ENCODE measurements at regions not wholly inside any gene's neighbourhood (a gene's known extent, or its start where the extent isn't known, plus 50 kb on each side); places are given as distances from the start of the nearest gene placed in this dataset.
"Not testable (repeated sequence)": the region's sequence is repeated elsewhere in the genome, so short reads cannot be mapped to it uniquely, and the experiment has no call there.

- no peaks in the 10 kb centered on the region for H3K4me1 ChIP-seq (ENCODE audit: insufficient read depth, low read length)
- 92% methylated on average over 7 of the region's 7 CpGs for WGBS
- no peaks in the 10 kb centered on the region for H3K27me3 ChIP-seq (ENCODE audit: insufficient read depth, low read length)
- H3K27ac ChIP-seq (ENCODE audit: low read depth, low read length): no peak overlapping the region
- no peak overlapping the region for H3K9ac ChIP-seq (ENCODE audit: low read depth, low read length)
- H3K4me3 ChIP-seq (ENCODE audit: low read length): no peak overlapping the region
- peaks cover 3% of the 10 kb centered on the region; the same call in 1 of the 2 replicates for H3K9me3 ChIP-seq (ENCODE audit: insufficient read depth, low read depth, low read length)
- no peaks in the 10 kb centered on the region for H3K36me3 ChIP-seq (ENCODE audit: insufficient read depth, low read length)
Measured at GRCh38 chr19:31530781-31531180, 181.5 kb upstream of the TSHZ3 start.

GRCh38 chr19:31531326-31531725 is 182.1 kb upstream of the TSHZ3 start:
- no peak overlapping the region for H3K27ac ChIP-seq (ENCODE audit: low read depth, low read length)
- 89% methylated on average over 2 of the region's 2 CpGs for WGBS
- H3K27me3 ChIP-seq (ENCODE audit: insufficient read depth, low read length): no peaks in the 10 kb centered on the region
- H3K9me3 ChIP-seq (ENCODE audit: insufficient read depth, low read depth, low read length): no peaks in the 10 kb centered on the region; the same call in 1 of the 2 replicates
- no peak overlapping the region for H3K4me3 ChIP-seq (ENCODE audit: low read length)
- H3K36me3 ChIP-seq (ENCODE audit: insufficient read depth, low read length): no peaks in the 10 kb centered on the region
- H3K4me1 ChIP-seq (ENCODE audit: insufficient read depth, low read length): no peaks in the 10 kb centered on the region
- no peak overlapping the region for H3K9ac ChIP-seq (ENCODE audit: low read depth, low read length)

- H3K9ac ChIP-seq (ENCODE audit: low read depth, low read length): no peak overlapping the region
- no peak overlapping the region for H3K27ac ChIP-seq (ENCODE audit: low read depth, low read length)
- no peaks in the 10 kb centered on the region for H3K4me1 ChIP-seq (ENCODE audit: insufficient read depth, low read length)
- 96% methylated on average over 8 of the region's 8 CpGs for WGBS
- H3K27me3 ChIP-seq (ENCODE audit: insufficient read depth, low read length): no peaks in the 10 kb centered on the region
- no peaks in the 10 kb centered on the region for H3K36me3 ChIP-seq (ENCODE audit: insufficient read depth, low read length)
- H3K9me3 ChIP-seq (ENCODE audit: insufficient read depth, low read depth, low read length): no peaks in the 10 kb centered on the region
- H3K4me3 ChIP-seq (ENCODE audit: low read length): no peak overlapping the region
Measured at GRCh38 chr19:31532034-31532433, 182.8 kb upstream of the TSHZ3 start.

GRCh38 chr19:31533114-31533513 is 183.9 kb upstream of the TSHZ3 start:
- Histone ChIP-seq H3K4me1 (ENCODE audit: insufficient read depth, low read length) (no peaks in the 10 kb centered on the region), H3K9me3 (ENCODE audit: insufficient read depth, low read depth, low read length) (no peaks in the 10 kb centered on the region), H3K36me3 (ENCODE audit: insufficient read depth, low read length) (no peaks in the 10 kb centered on the region), H3K27ac (ENCODE audit: low read depth, low read length) (no peak overlapping the region), H3K27me3 (ENCODE audit: insufficient read depth, low read length) (no peaks in the 10 kb centered on the region), H3K4me3 (ENCODE audit: low read length) (no peak overlapping the region), H3K9ac (ENCODE audit: low read depth, low read length) (no peak overlapping the region)
- 90% methylated on average over 3 of the region's 3 CpGs for WGBS

GRCh38 chr19:31534231-31534630 is 185.0 kb upstream of the TSHZ3 start:
- Histone ChIP-seq H3K36me3 (ENCODE audit: insufficient read depth, low read length) (no peaks in the 10 kb centered on the region), H3K9me3 (ENCODE audit: insufficient read depth, low read depth, low read length) (no peaks in the 10 kb centered on the region), H3K4me1 (ENCODE audit: insufficient read depth, low read length) (no peaks in the 10 kb centered on the region), H3K4me3 (ENCODE audit: low read length) (no peak overlapping the region), H3K27me3 (ENCODE audit: insufficient read depth, low read length) (no peaks in the 10 kb centered on the region), H3K9ac (ENCODE audit: low read depth, low read length) (no peak overlapping the region), H3K27ac (ENCODE audit: low read depth, low read length) (no peak overlapping the region)

GRCh38 chr19:31534786-31535657 is 185.8 kb upstream of the TSHZ3 start:
- Histone ChIP-seq H3K36me3 (ENCODE audit: insufficient read depth, low read length) (no peaks in the 10 kb centered on the region), H3K9ac (ENCODE audit: low read depth, low read length) (no peak overlapping the region), H3K4me1 (ENCODE audit: insufficient read depth, low read length) (no peaks in the 10 kb centered on the region), H3K27ac (ENCODE audit: low read depth, low read length) (no peak overlapping the region), H3K27me3 (ENCODE audit: insufficient read depth, low read length) (no peaks in the 10 kb centered on the region), H3K4me3 (ENCODE audit: low read length) (no peak overlapping the region), H3K9me3 (ENCODE audit: insufficient read depth, low read depth, low read length) (no peaks in the 10 kb centered on the region)
- 92% methylated on average over 17 of the region's 17 CpGs for WGBS

- Histone ChIP-seq H3K27me3 (ENCODE audit: insufficient read depth, low read length) (no peaks in the 10 kb centered on the region), H3K36me3 (ENCODE audit: insufficient read depth, low read length) (no peaks in the 10 kb centered on the region), H3K9me3 (ENCODE audit: insufficient read depth, low read depth, low read length) (no peaks in the 10 kb centered on the region), H3K27ac (ENCODE audit: low read depth, low read length) (no peak overlapping the region), H3K4me1 (ENCODE audit: insufficient read depth, low read length) (no peaks in the 10 kb centered on the region), H3K4me3 (ENCODE audit: low read length) (no peak overlapping the region), H3K9ac (ENCODE audit: low read depth, low read length) (no peak overlapping the region)
- WGBS: 95% methylated on average over 8 of the region's 8 CpGs
Measured at GRCh38 chr19:31535691-31536460, 186.6 kb upstream of the TSHZ3 start.

- Histone ChIP-seq H3K4me1 (ENCODE audit: insufficient read depth, low read length) (no peaks in the 10 kb centered on the region; the same call in 1 of the 2 replicates), H3K27ac (ENCODE audit: low read depth, low read length) (no peak overlapping the region), H3K4me3 (ENCODE audit: low read length) (no peak overlapping the region), H3K36me3 (ENCODE audit: insufficient read depth, low read length) (no peaks in the 10 kb centered on the region), H3K9me3 (ENCODE audit: insufficient read depth, low read depth, low read length) (no peaks in the 10 kb centered on the region), H3K9ac (ENCODE audit: low read depth, low read length) (no peak overlapping the region), H3K27me3 (ENCODE audit: insufficient read depth, low read length) (no peaks in the 10 kb centered on the region)
- 95% methylated on average over 2 of the region's 3 CpGs for WGBS
Measured at GRCh38 chr19:31537136-31537535, 187.9 kb upstream of the TSHZ3 start.

- not testable (repeated sequence) for H3K4me3 ChIP-seq (ENCODE audit: low read length); H3K4me1 ChIP-seq (ENCODE audit: insufficient read depth, low read length); H3K9ac ChIP-seq (ENCODE audit: low read depth, low read length); H3K27me3 ChIP-seq (ENCODE audit: insufficient read depth, low read length); H3K9me3 ChIP-seq (ENCODE audit: insufficient read depth, low read depth, low read length); H3K27ac ChIP-seq (ENCODE audit: low read depth, low read length); H3K36me3 ChIP-seq (ENCODE audit: insufficient read depth, low read length)
- WGBS: 93% methylated on average over 5 of the region's 5 CpGs
Measured at GRCh38 chr19:31537902-31538301, 188.7 kb upstream of the TSHZ3 start.

GRCh38 chr19:31538879-31539278 is 189.6 kb upstream of the TSHZ3 start:
- Histone ChIP-seq H3K27ac (ENCODE audit: low read depth, low read length) (no peak overlapping the region), H3K27me3 (ENCODE audit: insufficient read depth, low read length) (no peaks in the 10 kb centered on the region), H3K4me1 (ENCODE audit: insufficient read depth, low read length) (no peaks in the 10 kb centered on the region; the same call in 1 of the 2 replicates), H3K36me3 (ENCODE audit: insufficient read depth, low read length) (no peaks in the 10 kb centered on the region), H3K9ac (ENCODE audit: low read depth, low read length) (no peak overlapping the region), H3K4me3 (ENCODE audit: low read length) (no peak overlapping the region), H3K9me3 (ENCODE audit: insufficient read depth, low read depth, low read length) (no peaks in the 10 kb centered on the region)
- 93% methylated on average over 4 of the region's 5 CpGs for WGBS

- no peak overlapping the region for H3K4me3 ChIP-seq (ENCODE audit: low read length)
- no peaks in the 10 kb centered on the region for H3K9me3 ChIP-seq (ENCODE audit: insufficient read depth, low read depth, low read length)
- no peaks in the 10 kb centered on the region for H3K36me3 ChIP-seq (ENCODE audit: insufficient read depth, low read length)
- 89% methylated on average over 3 of the region's 6 CpGs for WGBS
- no peaks in the 10 kb centered on the region; the same call in 1 of the 2 replicates for H3K4me1 ChIP-seq (ENCODE audit: insufficient read depth, low read length)
- no peak overlapping the region for H3K27ac ChIP-seq (ENCODE audit: low read depth, low read length)
- H3K27me3 ChIP-seq (ENCODE audit: insufficient read depth, low read length): no peaks in the 10 kb centered on the region
- no peak overlapping the region for H3K9ac ChIP-seq (ENCODE audit: low read depth, low read length)
Measured at GRCh38 chr19:31539386-31539785, 190.2 kb upstream of the TSHZ3 start.
